ENCODE measurements at regions not wholly inside any gene's neighbourhood (a gene's known extent, or its start where the extent isn't known, plus 50 kb on each side); places are given as distances from the start of the nearest gene placed in this dataset.
A peak's percentile ranks its signal among the peaks of the same experiment; 100 is the strongest.

- TF ChIP-seq CTCF (conservative IDR thresholded peaks at IDR 0.05; ENCODE audit: low read length) = peak; percentile 80
- no peak overlapping the region for H3K4me3 ChIP-seq (ENCODE audit: low read length)
- peak; percentile 91 for DNase-seq (ENCODE audit: low read depth)
These were observed 351.1 kb upstream of the RIOK2 start for GRCh38 chr5:97534166-97534565.

GRCh38 chr5:97536683-97537082 lies 353.6 kb upstream of the RIOK2 start:
- no peak overlapping the region for H3K4me3 ChIP-seq (ENCODE audit: low read length)
- DNase-seq (ENCODE audit: low read depth) = no peak
- no peak for TF ChIP-seq CTCF (conservative IDR thresholded peaks at IDR 0.05; ENCODE audit: low read length)

GRCh38 chr5:97538912-97539311 lies 355.9 kb upstream of the RIOK2 start:
- no peak for DNase-seq (ENCODE audit: low read depth)
- no peak overlapping the region for H3K4me3 ChIP-seq (ENCODE audit: low read length)
- TF ChIP-seq CTCF (conservative IDR thresholded peaks at IDR 0.05; ENCODE audit: low read length) = no peak

- no peak for DNase-seq (ENCODE audit: low read depth)
- no peak overlapping the region for H3K4me3 ChIP-seq (ENCODE audit: low read length)
- no peak for TF ChIP-seq CTCF (conservative IDR thresholded peaks at IDR 0.05; ENCODE audit: low read length)
These were observed 358.8 kb upstream of the RIOK2 start for GRCh38 chr5:97541864-97542263.

- H3K4me3 ChIP-seq (ENCODE audit: low read length) = no peak overlapping the region
- DNase-seq (ENCODE audit: low read depth) = no peak
- TF ChIP-seq CTCF (conservative IDR thresholded peaks at IDR 0.05; ENCODE audit: low read length) = no peak
These were observed 359.4 kb upstream of the RIOK2 start for GRCh38 chr5:97542469-97542868.

GRCh38 chr5:97543166-97543565 lies 360.1 kb upstream of the RIOK2 start:
- no peak overlapping the region for H3K4me3 ChIP-seq (ENCODE audit: low read length)
- no peak for TF ChIP-seq CTCF (conservative IDR thresholded peaks at IDR 0.05; ENCODE audit: low read length)
- DNase-seq (ENCODE audit: low read depth) = no peak

- peak; percentile 15 for DNase-seq (ENCODE audit: low read depth)
- no peak for TF ChIP-seq CTCF (conservative IDR thresholded peaks at IDR 0.05; ENCODE audit: low read length)
- peak overlapping the region; percentile 3 for H3K4me3 ChIP-seq (ENCODE audit: low read length)
These were observed 361.2 kb upstream of the RIOK2 start for GRCh38 chr5:97544240-97544639.
